H9 (cell line): ENCODE measurements at regions not wholly inside any gene's neighbourhood (a gene's known extent, or its start where the extent isn't known, plus 50 kb on each side); places are given as distances from the start of the nearest gene placed in this dataset.

ENCODE experiments used
- DNase-seq: peaks from one replicate; pipeline ENCODE4 v3.0.0-alpha.2; 2017
- H2AFZ ChIP-seq: one replicate; pipeline ENCODE4 v1.6.1; 2013; ENCODE audit warnings: mild to moderate bottlenecking, low read length, control low read depth, moderate library complexity
- H2AK5ac ChIP-seq: 2 replicates; pipeline ENCODE4 v1.6.1; 2013; ENCODE audit warnings: low read length, control low read depth, mixed read lengths; ENCODE audit not compliant: insufficient read length
- H2BK120ac ChIP-seq: one replicate; pipeline ENCODE4 v1.6.1; 2013; ENCODE audit warnings: low read depth, mild to moderate bottlenecking, low read length, control low read depth, inconsistent platforms; ENCODE audit not compliant: poor library complexity, severe bottlenecking
- H2BK12ac ChIP-seq: 2 replicates; pipeline ENCODE4 v1.6.1; 2013; ENCODE audit warnings: low read length, control low read depth, mixed read lengths, low read depth; ENCODE audit not compliant: insufficient read length
- H2BK15ac ChIP-seq: 2 replicates; pipeline ENCODE4 v1.6.1; 2013; ENCODE audit warnings: low read depth, low read length, control low read depth
- H2BK20ac ChIP-seq: one replicate; pipeline ENCODE4 v1.6.1; 2013; ENCODE audit warnings: low read depth, mild to moderate bottlenecking, low read length, control low read depth, inconsistent platforms; ENCODE audit not compliant: poor library complexity, severe bottlenecking
- H2BK5ac ChIP-seq: 2 replicates; pipeline ENCODE4 v1.6.1; 2013; ENCODE audit warnings: low read length, control low read depth, mixed read lengths; ENCODE audit not compliant: insufficient read length
- H3K14ac ChIP-seq: 2 replicates; pipeline ENCODE4 v1.6.1; 2013; ENCODE audit warnings: low read length, control low read depth; ENCODE audit not compliant: insufficient read depth
- H3K18ac ChIP-seq: 2 replicates; pipeline ENCODE4 v1.6.1; 2013; ENCODE audit warnings: low read depth, mild to moderate bottlenecking, mixed read lengths, low read length, control low read depth; ENCODE audit not compliant: insufficient read length
- H3K23ac ChIP-seq: 2 replicates; pipeline ENCODE4 v1.6.1; 2013; ENCODE audit warnings: low read length, control low read depth, mixed read lengths, low read depth; ENCODE audit not compliant: insufficient read length
- H3K23me2 ChIP-seq: 2 replicates; pipeline ENCODE4 v1.6.1; 2013; ENCODE audit warnings: low read depth, mild to moderate bottlenecking, mixed read lengths, low read length, control low read depth; ENCODE audit not compliant: insufficient read length, poor library complexity, severe bottlenecking
- H3K27ac ChIP-seq: 2 replicates; pipeline ENCODE4 v1.5.1; 2013; ENCODE audit warnings: low read length, control low read depth, mixed read lengths, low read depth; ENCODE audit not compliant: insufficient read length
- H3K27me3 ChIP-seq: 2 replicates; pipeline ENCODE4 v1.6.1; 2013; ENCODE audit warnings: low read length, control low read depth, inconsistent platforms; ENCODE audit not compliant: insufficient read depth
- H3K4ac ChIP-seq: 2 replicates; pipeline ENCODE4 v1.6.1; 2013; ENCODE audit warnings: low read depth, mild to moderate bottlenecking, control low read depth, inconsistent platforms, low read length, moderate library complexity
- H3K4me1 ChIP-seq: 2 replicates; pipeline ENCODE4 v1.6.1; 2013; ENCODE audit warnings: low read length, control low read depth, inconsistent platforms; ENCODE audit not compliant: insufficient read depth
- H3K4me2 ChIP-seq: 2 replicates; pipeline ENCODE4 v1.6.1; 2013; ENCODE audit warnings: low read length, control low read depth, mixed read lengths; ENCODE audit not compliant: insufficient read length, insufficient read depth
- H3K56ac ChIP-seq: 2 replicates; pipeline ENCODE4 v1.6.1; 2013; ENCODE audit warnings: low read depth, mild to moderate bottlenecking, mixed read lengths, low read length, control low read depth; ENCODE audit not compliant: insufficient read length
- H3K79me1 ChIP-seq: 2 replicates; pipeline ENCODE4 v1.6.1; 2013; ENCODE audit warnings: low read depth, mild to moderate bottlenecking, moderate library complexity, low read length, control low read depth, inconsistent platforms; ENCODE audit not compliant: insufficient read depth, poor library complexity, severe bottlenecking
- H3K79me2 ChIP-seq: 2 replicates; pipeline ENCODE4 v1.6.1; 2013; ENCODE audit warnings: low read length, control low read depth, inconsistent platforms; ENCODE audit not compliant: insufficient read depth
- H3K9ac ChIP-seq: 2 replicates; pipeline ENCODE4 v1.6.1; 2013; ENCODE audit warnings: low read length, control low read depth, mixed read lengths; ENCODE audit not compliant: insufficient read length; ENCODE audit errors: extremely low read depth
- H3K9me3 ChIP-seq: one replicate; pipeline ENCODE4 v1.6.1; 2013; ENCODE audit warnings: low read depth, low read length, inconsistent platforms; ENCODE audit not compliant: control insufficient read depth
- H3T11ph ChIP-seq: one replicate; pipeline ENCODE4 v1.6.1; 2013; ENCODE audit warnings: mild to moderate bottlenecking, low read length, control low read depth, inconsistent platforms
- H4K20me1 ChIP-seq: one replicate; pipeline ENCODE4 v1.6.1; 2013; ENCODE audit not compliant: control insufficient read depth, insufficient read length, insufficient read depth
- H4K5ac ChIP-seq: 2 replicates; pipeline ENCODE4 v1.6.1; 2013; ENCODE audit warnings: low read depth, mild to moderate bottlenecking, mixed read lengths, low read length, control low read depth; ENCODE audit not compliant: insufficient read length
- H4K8ac ChIP-seq: replicated peaks from 2 replicates; pipeline ENCODE4 v1.6.1; 2013; ENCODE audit warnings: low read length, control low read depth, mixed read lengths, low read depth; ENCODE audit not compliant: insufficient read length
- H4K91ac ChIP-seq: 2 replicates; pipeline ENCODE4 v1.6.1; 2013; ENCODE audit warnings: low read depth, mild to moderate bottlenecking, moderate library complexity, mixed read lengths, low read length, control low read depth; ENCODE audit not compliant: insufficient read length
- H3K27ac Mint-ChIP-seq, 3 experiments: 2 replicates in 2 of 3; 3 replicates in 1 of 3; pipeline ENCODE4 v1.8.0; 2020 to 2021; ENCODE audit warnings: mixed read lengths in 3 of 3, mild to moderate bottlenecking in 1 of 3, moderate library complexity in 1 of 3
- H3K27me3 Mint-ChIP-seq: 2 replicates; pipeline ENCODE4 v1.8.0; 2021; ENCODE audit warnings: low read depth, mild to moderate bottlenecking, moderate library complexity, mixed read lengths
- H3K36me3 Mint-ChIP-seq, 3 experiments: 2 replicates in 2 of 3; 3 replicates in 1 of 3; pipeline ENCODE4 v1.8.0; 2020 to 2021; ENCODE audit warnings: low read depth in 3 of 3, mixed read lengths in 3 of 3; ENCODE audit not compliant: insufficient read depth in 1 of 3
- H3K4me1 Mint-ChIP-seq, 2 experiments: 2 replicates each; pipeline ENCODE4 v1.8.0; 2020; ENCODE audit warnings: mixed read lengths in 2 of 2
- H3K4me3 Mint-ChIP-seq, 2 experiments: 2 replicates in 1 of 2; 3 replicates in 1 of 2; pipeline ENCODE4 v1.8.0; 2020 to 2021; ENCODE audit warnings: mild to moderate bottlenecking in 2 of 2, mixed read lengths in 2 of 2, moderate library complexity in 1 of 2
- H3K9me3 Mint-ChIP-seq, 2 experiments: 2 replicates in 1 of 2; 3 replicates in 1 of 2; pipeline ENCODE4 v1.8.0; 2020; ENCODE audit warnings: mild to moderate bottlenecking in 2 of 2, mixed read lengths in 2 of 2, moderate library complexity in 1 of 2
- CTCF ChIP-seq: fragments of 200-600 bp; sonication (generic); conservative IDR thresholded peaks from 3 replicates; pipeline ENCODE4 v1.8.0; 2021; ENCODE audit warnings: antibody characterized with exemption, mild to moderate bottlenecking
- WGBS: extraction: QIAGEN DNeasy Blood & Tissue Kit; methylation state at CpG from one replicate; pipeline ENCODE4 v1.1.7; 2013; ENCODE audit warnings: missing lambda C conversion rate, low lambda C conversion rate, mixed read lengths; ENCODE audit not compliant: insufficient read length; ENCODE audit errors: extremely low coverage; 5-methylcytosine and 5-hydroxymethylcytosine counted together

- Histone ChIP-seq H4K20me1 (no peaks in the 10 kb centered on the region), H2BK12ac (no peak overlapping the region), H3K14ac (no peak overlapping the region), H2BK5ac (no peak overlapping the region), H3T11ph (no peak overlapping the region), H3K9ac (no peak overlapping the region), H4K8ac (no peak overlapping the region), H3K4me2 (no peak overlapping the region), H4K5ac (no peak overlapping the region), H3K27ac (no peak overlapping the region), H3K27me3 (no peaks in the 10 kb centered on the region), H2BK20ac (no peak overlapping the region), H3K79me2 (no peaks in the 10 kb centered on the region), H3K18ac (no peak overlapping the region), H4K91ac (no peak overlapping the region), H3K79me1 (no peaks in the 10 kb centered on the region), H3K4me1 (no peaks in the 10 kb centered on the region; the same call in 1 of the 2 replicates), H2BK15ac (no peak overlapping the region), H3K4ac (no peak overlapping the region), H3K9me3 (no peaks in the 10 kb centered on the region), H2BK120ac (no peak overlapping the region), H3K23ac (no peak overlapping the region), H3K56ac (no peak overlapping the region), H2AFZ (no peak overlapping the region), H3K23me2 (no peaks in the 10 kb centered on the region), H2AK5ac (no peak overlapping the region)
- no CpG with 5 or more reads among the region's 1 CpG for WGBS
- Mint-ChIP-seq H3K27me3 (no peaks in the 10 kb centered on the region), H3K9me3 (peaks cover 3 to 12% of the 10 kb centered on the region in 2 experiments; a peak in 4 of 5 replicates), H3K4me1 (peaks cover 37 to 47% of the 10 kb centered on the region in 2 experiments), H3K4me3 (no peak overlapping the region; a peak in 1 of 5 replicates), H3K27ac (peak overlapping the region in 1 of 3 experiments; percentile 7; a peak in 2 of 7 replicates), H3K36me3 (peaks cover 0 to 14% (median 0%) of the 10 kb centered on the region in 3 experiments; a peak in 1 of 7 replicates)
- no peak for DNase-seq
- no peak for TF ChIP-seq CTCF
Observed at GRCh38 chrX:4570151-4570550, 856.7 kb upstream of the PRKX start.
